ENCODE measurements at regions not wholly inside any gene's neighbourhood (a gene's known extent, or its start where the extent isn't known, plus 50 kb on each side); places are given as distances from the start of the nearest gene placed in this dataset.

DNA sequence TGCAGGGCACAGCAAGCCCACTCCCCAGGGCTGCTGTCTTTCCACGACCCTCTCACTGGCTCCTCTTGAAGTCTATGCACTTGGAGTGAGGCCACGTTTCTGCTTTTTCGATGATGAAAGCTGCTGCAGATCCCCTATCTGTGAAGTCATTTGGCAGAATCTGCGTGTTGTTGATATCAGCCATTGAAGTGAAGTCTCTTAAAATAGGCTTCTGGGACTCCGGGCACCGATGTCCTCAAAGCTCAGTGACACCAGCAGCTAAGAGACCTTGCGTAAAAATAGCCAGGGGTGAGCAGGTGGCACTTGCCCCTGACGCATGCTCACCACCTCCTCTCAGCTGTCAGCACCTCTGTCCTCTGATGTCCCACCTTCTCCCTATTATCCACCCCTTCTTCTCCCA lies 89.4 kb upstream of the FHL2 start:
- no peak for DNase-seq
- intact Hi-C loops (cut with micrococcal nuclease; ENCODE audit: unreplicated experiment) = no loop called here
- no peaks in the 10 kb centered on the region for H3K27me3 ChIP-seq (replicated peaks; ENCODE audit: control insufficient read depth, insufficient read depth, low read length)
- no peak overlapping the region for H3K4me3 Mint-ChIP-seq (ENCODE audit: unreplicated experiment)
- H3K9me3 Mint-ChIP-seq (ENCODE audit: unreplicated experiment) = no peaks in the 10 kb centered on the region
- H3K27ac Mint-ChIP-seq (ENCODE audit: unreplicated experiment) = no peak overlapping the region
- H3K4me3 ChIP-seq (ENCODE audit: low read depth, low read length) = no peak overlapping the region
- TF ChIP-seq, protein P1, sequence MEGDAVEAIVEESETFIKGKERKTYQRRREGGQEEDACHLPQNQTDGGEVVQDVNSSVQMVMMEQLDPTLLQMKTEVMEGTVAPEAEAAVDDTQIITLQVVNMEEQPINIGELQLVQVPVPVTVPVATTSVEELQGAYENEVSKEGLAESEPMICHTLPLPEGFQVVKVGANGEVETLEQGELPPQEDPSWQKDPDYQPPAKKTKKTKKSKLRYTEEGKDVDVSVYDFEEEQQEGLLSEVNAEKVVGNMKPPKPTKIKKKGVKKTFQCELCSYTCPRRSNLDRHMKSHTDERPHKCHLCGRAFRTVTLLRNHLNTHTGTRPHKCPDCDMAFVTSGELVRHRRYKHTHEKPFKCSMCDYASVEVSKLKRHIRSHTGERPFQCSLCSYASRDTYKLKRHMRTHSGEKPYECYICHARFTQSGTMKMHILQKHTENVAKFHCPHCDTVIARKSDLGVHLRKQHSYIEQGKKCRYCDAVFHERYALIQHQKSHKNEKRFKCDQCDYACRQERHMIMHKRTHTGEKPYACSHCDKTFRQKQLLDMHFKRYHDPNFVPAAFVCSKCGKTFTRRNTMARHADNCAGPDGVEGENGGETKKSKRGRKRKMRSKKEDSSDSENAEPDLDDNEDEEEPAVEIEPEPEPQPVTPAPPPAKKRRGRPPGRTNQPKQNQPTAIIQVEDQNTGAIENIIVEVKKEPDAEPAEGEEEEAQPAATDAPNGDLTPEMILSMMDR (IDR thresholded peaks at IDR 0.05; ENCODE audit: insufficient read depth in 1 of 2, low read depth in 1 of 2, low read length in 1 of 2, severe bottlenecking in 1 of 2, unreplicated experiment in 1 of 2) = no peak
- H3K36me3 ChIP-seq (ENCODE audit: control insufficient read depth, insufficient read depth, low read length) = no peaks in the 10 kb centered on the region
- peaks cover 16% of the 10 kb centered on the region for H3K27me3 Mint-ChIP-seq (ENCODE audit: insufficient read depth, unreplicated experiment)
- H3K4me1 Mint-ChIP-seq (ENCODE audit: low read depth, unreplicated experiment) = no peaks in the 10 kb centered on the region
- POLR2A ChIA-PET = no interaction called here
- H3K36me3 Mint-ChIP-seq (ENCODE audit: insufficient read depth, unreplicated experiment) = no peaks in the 10 kb centered on the region
- H3K4me1 ChIP-seq = no peaks in the 10 kb centered on the region
- CTCF ChIA-PET = no interaction called here
- no TSS peak for BruUV-seq (replicated peaks)
- H3K9me3 ChIP-seq = no peaks in the 10 kb centered on the region

DNA sequence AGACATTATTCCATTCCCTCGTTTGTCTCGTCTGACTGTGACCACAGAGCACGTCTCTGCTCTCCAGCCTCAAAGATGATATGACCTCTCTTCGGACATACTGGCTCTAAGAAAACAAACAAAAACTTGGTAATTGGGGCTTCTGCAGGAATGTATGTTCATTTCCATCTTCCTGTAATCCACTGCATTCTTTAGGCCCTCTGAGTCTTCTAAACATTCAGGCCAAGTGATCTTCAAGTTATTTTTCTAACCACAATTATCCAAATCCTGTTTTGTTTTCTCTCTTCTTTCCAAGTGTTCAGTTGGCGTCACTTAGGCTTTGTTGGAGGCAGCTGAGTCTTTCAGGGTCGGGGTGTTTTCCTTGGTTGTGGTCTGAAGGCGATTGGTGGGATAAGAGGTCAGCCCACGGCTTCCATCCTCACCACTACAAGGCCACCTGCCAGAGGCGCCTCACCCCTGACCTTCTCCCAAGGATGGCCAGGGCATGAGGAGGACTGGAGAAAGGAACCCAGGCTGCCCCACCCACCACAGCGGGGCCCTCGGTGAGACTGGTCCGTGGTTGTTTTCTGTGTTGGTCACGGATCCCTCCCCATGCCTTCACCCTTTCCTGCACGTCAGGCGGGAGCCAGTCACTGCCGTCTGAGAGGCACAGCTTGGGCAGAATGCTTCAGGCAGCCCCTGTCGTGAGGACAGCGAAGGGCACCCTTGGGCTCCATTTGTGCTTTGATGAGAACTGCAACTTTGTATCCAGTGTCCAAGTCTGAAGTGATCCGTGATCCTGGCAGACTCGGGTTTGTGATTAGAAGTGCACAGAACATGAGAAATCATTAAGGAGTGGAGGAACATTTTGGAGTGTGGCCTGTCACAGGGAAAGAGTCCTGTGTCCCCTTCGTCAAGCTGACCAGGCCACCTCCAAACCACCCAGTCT lies 88.6 kb upstream of the FHL2 start:
- Histone ChIP-seq H3K9me3 (no peaks in the 10 kb centered on the region), H3K36me3 (ENCODE audit: control insufficient read depth, insufficient read depth, low read length) (no peaks in the 10 kb centered on the region), H3K4me1 (no peaks in the 10 kb centered on the region), H3K27me3 (replicated peaks; ENCODE audit: control insufficient read depth, insufficient read depth, low read length) (no peaks in the 10 kb centered on the region), H3K4me3 (ENCODE audit: low read depth, low read length) (no peak overlapping the region)
- peaks cover 11% of the 10 kb centered on the region for H3K27me3 Mint-ChIP-seq (ENCODE audit: insufficient read depth, unreplicated experiment)
- POLR2A ChIA-PET = no interaction called here
- H3K4me3 Mint-ChIP-seq (ENCODE audit: unreplicated experiment) = no peak overlapping the region
- no peaks in the 10 kb centered on the region for H3K4me1 Mint-ChIP-seq (ENCODE audit: low read depth, unreplicated experiment)
- H3K36me3 Mint-ChIP-seq (ENCODE audit: insufficient read depth, unreplicated experiment) = no peaks in the 10 kb centered on the region
- intact Hi-C loops (cut with micrococcal nuclease; ENCODE audit: unreplicated experiment) = no loop called here
- TF ChIP-seq, protein P1 (IDR thresholded peaks at IDR 0.05; ENCODE audit: insufficient read depth in 1 of 2, low read depth in 1 of 2, low read length in 1 of 2, severe bottlenecking in 1 of 2, unreplicated experiment in 1 of 2) = no peak
- no peak for DNase-seq
- CTCF ChIA-PET = no interaction called here
- no TSS peak for BruUV-seq (replicated peaks)
- no peak overlapping the region for H3K27ac Mint-ChIP-seq (ENCODE audit: unreplicated experiment)
- no peaks in the 10 kb centered on the region for H3K9me3 Mint-ChIP-seq (ENCODE audit: unreplicated experiment)

DNA sequence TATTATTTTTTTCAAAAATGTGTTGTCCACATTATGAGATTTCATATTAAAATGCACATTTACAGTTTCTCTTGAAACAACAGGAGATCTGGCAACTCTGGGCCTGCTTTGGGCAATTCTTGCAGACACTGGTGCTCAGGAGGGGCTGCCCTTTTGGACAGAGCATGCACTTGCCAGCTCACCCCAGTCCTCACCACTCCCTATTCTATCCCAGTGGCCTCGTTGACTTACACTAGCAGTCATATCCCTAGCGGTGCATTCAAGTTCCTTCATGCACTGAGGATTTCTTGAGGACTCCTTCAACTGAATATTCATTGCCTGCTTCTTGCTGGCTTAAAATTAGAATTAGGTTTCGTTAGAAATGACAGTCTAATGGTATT lies 87.9 kb upstream of the FHL2 start:
- Mint-ChIP-seq H3K36me3 (ENCODE audit: insufficient read depth, unreplicated experiment) (no peaks in the 10 kb centered on the region), H3K9me3 (ENCODE audit: unreplicated experiment) (no peaks in the 10 kb centered on the region), H3K4me3 (ENCODE audit: unreplicated experiment) (no peak overlapping the region), H3K27ac (ENCODE audit: unreplicated experiment) (no peak overlapping the region), H3K27me3 (ENCODE audit: insufficient read depth, unreplicated experiment) (peaks cover 10% of the 10 kb centered on the region), H3K4me1 (ENCODE audit: low read depth, unreplicated experiment) (no peaks in the 10 kb centered on the region)
- H3K9me3 ChIP-seq = no peaks in the 10 kb centered on the region
- ChIA-PET POLR2A (no interaction called here), CTCF (no interaction called here)
- H3K4me3 ChIP-seq (ENCODE audit: low read depth, low read length) = no peak overlapping the region
- BruUV-seq (replicated peaks) = no TSS peak
- H3K36me3 ChIP-seq (ENCODE audit: control insufficient read depth, insufficient read depth, low read length) = no peaks in the 10 kb centered on the region
- H3K27me3 ChIP-seq (replicated peaks; ENCODE audit: control insufficient read depth, insufficient read depth, low read length) = no peaks in the 10 kb centered on the region
- TF ChIP-seq, protein P1 (IDR thresholded peaks at IDR 0.05; ENCODE audit: insufficient read depth in 1 of 2, low read depth in 1 of 2, low read length in 1 of 2, severe bottlenecking in 1 of 2, unreplicated experiment in 1 of 2) = no peak
- intact Hi-C loops (cut with micrococcal nuclease; ENCODE audit: unreplicated experiment) = no loop called here
- H3K4me1 ChIP-seq = no peaks in the 10 kb centered on the region
- DNase-seq = no peak
